Neural crest cell (in vitro differentiated cells): ENCODE measurements at regions not wholly inside any gene's neighbourhood (a gene's known extent, or its start where the extent isn't known, plus 50 kb on each side); places are given as distances from the start of the nearest gene placed in this dataset.

Source experiments
- DNase-seq: peaks from one replicate; pipeline ENCODE4 v3.0.0; 2021; ENCODE audit warnings: low read depth, mixed read lengths, low spot score
- H3K27ac Mint-ChIP-seq: one replicate; pipeline ENCODE4 v1.8.0; 2021; ENCODE audit warnings: mild to moderate bottlenecking, mixed read lengths; ENCODE audit not compliant: unreplicated experiment
- H3K27me3 Mint-ChIP-seq: 2 replicates; pipeline ENCODE4 v1.8.0; 2021; ENCODE audit warnings: low read depth, mild to moderate bottlenecking, mixed read lengths
- H3K36me3 Mint-ChIP-seq: 2 replicates; pipeline ENCODE4 v1.8.0; 2021; ENCODE audit warnings: low read depth, mild to moderate bottlenecking, mixed read lengths
- H3K4me1 Mint-ChIP-seq: 2 replicates; pipeline ENCODE4 v1.8.0; 2021; ENCODE audit warnings: mixed read lengths
- H3K4me3 Mint-ChIP-seq: one replicate; pipeline ENCODE4 v1.8.0; 2021; ENCODE audit warnings: mild to moderate bottlenecking, mixed read lengths
- H3K9me3 Mint-ChIP-seq: 2 replicates; pipeline ENCODE4 v1.8.0; 2021; ENCODE audit warnings: mixed read lengths
- CTCF ChIP-seq: fragments of 200-600 bp; sonication (generic); conservative IDR thresholded peaks from 2 replicates; pipeline ENCODE4 v1.5.0; 2021; ENCODE audit warnings: antibody characterized with exemption, mild to moderate bottlenecking

- Mint-ChIP-seq H3K4me3 (no peak overlapping the region), H3K36me3 (no peaks in the 10 kb centered on the region)
- TF ChIP-seq CTCF, result no peak
Measured at GRCh38 chrX:86887341-86887740, 630.3 kb upstream of the KLHL4 start.

GRCh38 chrX:86910027-86910426, 607.6 kb upstream of the KLHL4 start:
- TF ChIP-seq CTCF, result no peak
- no peak for DNase-seq
- Mint-ChIP-seq H3K4me1 (no peaks in the 10 kb centered on the region), H3K9me3 (no peaks in the 10 kb centered on the region), H3K36me3 (no peaks in the 10 kb centered on the region), H3K27ac (no peak overlapping the region), H3K4me3 (no peak overlapping the region), H3K27me3 (no peaks in the 10 kb centered on the region)

More at GRCh38 chrX:86887341-86887740, 630.3 kb upstream of the KLHL4 start:
- Mint-ChIP-seq H3K9me3 (no peaks in the 10 kb centered on the region), H3K27me3 (no peaks in the 10 kb centered on the region), H3K27ac (no peak overlapping the region), H3K4me1 (no peaks in the 10 kb centered on the region)
- DNase-seq, result no peak

- H3K4me3 Mint-ChIP-seq, result no peak overlapping the region
- TF ChIP-seq CTCF, result no peak
- no peak overlapping the region for H3K27ac Mint-ChIP-seq
- no peaks in the 10 kb centered on the region for H3K4me1 Mint-ChIP-seq
- no peak for DNase-seq
- H3K9me3 Mint-ChIP-seq, result no peaks in the 10 kb centered on the region
- no peaks in the 10 kb centered on the region for H3K36me3 Mint-ChIP-seq
- no peaks in the 10 kb centered on the region for H3K27me3 Mint-ChIP-seq
Measured at GRCh38 chrX:86910602-86911311, 606.8 kb upstream of the KLHL4 start.

- TF ChIP-seq CTCF, result no peak
- H3K4me1 Mint-ChIP-seq, result no peaks in the 10 kb centered on the region
- DNase-seq, result no peak
- H3K4me3 Mint-ChIP-seq, result no peak overlapping the region
- no peaks in the 10 kb centered on the region for H3K36me3 Mint-ChIP-seq
- no peak overlapping the region for H3K27ac Mint-ChIP-seq
- no peaks in the 10 kb centered on the region for H3K9me3 Mint-ChIP-seq
- H3K27me3 Mint-ChIP-seq, result no peaks in the 10 kb centered on the region
Measured at GRCh38 chrX:86914569-86914968, 603.0 kb upstream of the KLHL4 start.

GRCh38 chrX:86917959-86918358, 599.6 kb upstream of the KLHL4 start:
- TF ChIP-seq CTCF, result no peak
- no peak for DNase-seq
- no peak overlapping the region for H3K4me3 Mint-ChIP-seq
- H3K4me1 Mint-ChIP-seq, result no peaks in the 10 kb centered on the region
- H3K9me3 Mint-ChIP-seq, result no peaks in the 10 kb centered on the region
- H3K27ac Mint-ChIP-seq, result no peak overlapping the region
- no peaks in the 10 kb centered on the region for H3K27me3 Mint-ChIP-seq
- H3K36me3 Mint-ChIP-seq, result no peaks in the 10 kb centered on the region
